H1 (cell line): ENCODE measurements at regions not wholly inside any gene's neighbourhood (a gene's known extent, or its start where the extent isn't known, plus 50 kb on each side); places are given as distances from the start of the nearest gene placed in this dataset.

Source experiments
- CTCF ChIA-PET: fragments of 300-600 bp; sonication (Branson Sonifier 250); formaldehyde crosslinking; loops from one replicate; lab custom pipeline; 2021; ENCODE audit not compliant: partially characterized antibody; lab: Charles Lee
- POLR2A ChIA-PET: fragments of 300-600 bp; sonication (Branson Sonifier 250); formaldehyde crosslinking; loops from one replicate; lab custom pipeline; 2021; ENCODE audit warnings: inconsistent platforms; ENCODE audit not compliant: partially characterized antibody; lab: Charles Lee
- DNase-seq, 2 experiments: peaks; one replicate each; pipeline versions ENCODE4 v3.0.0 to v3.0.0-alpha.2; 2010 to 2022; ENCODE audit warnings: low spot score in 2 of 2, low read depth in 1 of 2, mixed read lengths in 1 of 2
- FAIRE-seq: peaks from 2 replicates; lab custom pipeline; 2011; peaks lifted over from hg19 to GRCh38; lab: Jason Lieb, UNC
- H2AFZ ChIP-seq: 2 replicates; pipeline ENCODE4 v1.8.1; 2012; ENCODE audit warnings: low read length, inconsistent platforms
- H2AK5ac ChIP-seq: 2 replicates; pipeline ENCODE4 v1.6.1; 2013; ENCODE audit warnings: low read depth, low read length
- H2BK120ac ChIP-seq: replicated peaks from 2 replicates; pipeline ENCODE3; 2013; ENCODE audit warnings: low read depth, low read length, inconsistent platforms
- H2BK12ac ChIP-seq: 2 replicates; pipeline ENCODE4 v1.6.1; 2013; ENCODE audit warnings: low read depth, low read length
- H2BK15ac ChIP-seq: 2 replicates; pipeline ENCODE4 v1.6.1; 2013; ENCODE audit warnings: low read length
- H2BK20ac ChIP-seq: 2 replicates; pipeline ENCODE4 v1.6.1; 2013; ENCODE audit warnings: low read length
- H2BK5ac ChIP-seq: 2 replicates; pipeline ENCODE4 v1.6.1; 2013; ENCODE audit warnings: low read depth, low read length
- H3K14ac ChIP-seq: 2 replicates; pipeline ENCODE4 v1.6.1; 2013; ENCODE audit warnings: inconsistent platforms; ENCODE audit not compliant: insufficient read length
- H3K18ac ChIP-seq: 2 replicates; pipeline ENCODE4 v1.6.1; 2013; ENCODE audit warnings: low read length; ENCODE audit errors: extremely low read depth
- H3K23ac ChIP-seq: 2 replicates; pipeline ENCODE4 v1.6.1; 2013; ENCODE audit warnings: inconsistent platforms; ENCODE audit not compliant: insufficient read length
- H3K23me2 ChIP-seq: 2 replicates; pipeline ENCODE4 v1.6.1; 2013; ENCODE audit warnings: low read depth, low read length
- H3K27ac ChIP-seq: 2 replicates; pipeline ENCODE4 v1.6.1; 2011; ENCODE audit warnings: low read depth, low read length, inconsistent platforms
- H3K27me3 ChIP-seq, 4 experiments: replicated peaks in 1 of 4; 1 replicate in 1 of 4; 2 replicates in 3 of 4; pipeline versions ENCODE4 v1.6.1 to v1.8.1; 2011 to 2013; ENCODE audit warnings: low read length in 3 of 4, mild to moderate bottlenecking in 3 of 4, inconsistent platforms in 2 of 4, mixed read lengths in 2 of 4, moderate library complexity in 1 of 4; ENCODE audit not compliant: control insufficient read depth in 3 of 4, insufficient read depth in 3 of 4; ENCODE audit errors: extremely low read depth in 1 of 4
- H3K36me3 ChIP-seq, 4 experiments: 2 replicates each; pipeline versions ENCODE4 v1.6.1 to v1.8.1; 2011 to 2013; ENCODE audit warnings: mild to moderate bottlenecking in 4 of 4, low read length in 3 of 4, moderate library complexity in 2 of 4, control low read depth in 1 of 4, inconsistent platforms in 1 of 4; ENCODE audit not compliant: insufficient read depth in 4 of 4, control insufficient read depth in 2 of 4
- H3K4ac ChIP-seq: replicated peaks from 2 replicates; pipeline ENCODE3; 2013; ENCODE audit warnings: low read length, low read depth, mixed read lengths, inconsistent platforms; ENCODE audit not compliant: insufficient read length
- H3K4me1 ChIP-seq, 4 experiments: replicated peaks in 1 of 4; 1 replicate in 1 of 4; 2 replicates in 3 of 4; pipeline versions ENCODE4 v1.6.1 to v1.8.1; 2011 to 2013; ENCODE audit warnings: low read length in 3 of 4, inconsistent platforms in 2 of 4, mixed read lengths in 1 of 4; ENCODE audit not compliant: insufficient read depth in 4 of 4, control insufficient read depth in 3 of 4
- H3K4me2 ChIP-seq, 2 experiments: 2 replicates each; pipeline versions ENCODE4 v1.6.1 to v1.8.1; 2011 to 2013; ENCODE audit warnings: low read depth in 2 of 2, low read length in 2 of 2, control low read depth in 1 of 2, inconsistent platforms in 1 of 2, mild to moderate bottlenecking in 1 of 2; ENCODE audit not compliant: insufficient read depth in 1 of 2
- H3K4me3 ChIP-seq, 4 experiments: fragments of 200-600, 300-600 bp in 1 of 4; sonication (generic), shearing (Covaris generic), sonication (Bioruptor Twin) in 1 of 4; 2 replicates each; pipeline versions ENCODE4 v1.5.1 to v1.8.1; 2011 to 2016; ENCODE audit warnings: low read length in 4 of 4, low read depth in 3 of 4, control low read depth in 2 of 4, inconsistent platforms in 2 of 4, mild to moderate bottlenecking in 2 of 4, mixed read lengths in 1 of 4, moderate library complexity in 1 of 4; ENCODE audit not compliant: insufficient read depth in 2 of 4; ENCODE audit errors: extremely low read depth in 1 of 4
- H3K56ac ChIP-seq: replicated peaks from 2 replicates; pipeline ENCODE3; 2013; ENCODE audit warnings: low read depth, mild to moderate bottlenecking, mixed read lengths, low read length, inconsistent platforms; ENCODE audit not compliant: insufficient read length
- H3K79me1 ChIP-seq: 2 replicates; pipeline ENCODE4 v1.6.1; 2013; ENCODE audit warnings: low read depth, low read length, control low read depth
- H3K79me2 ChIP-seq, 2 experiments: 2 replicates each; pipeline versions ENCODE4 v1.6.1 to v1.8.1; 2012 to 2013; ENCODE audit warnings: low read length in 2 of 2, mild to moderate bottlenecking in 2 of 2, inconsistent platforms in 1 of 2; ENCODE audit not compliant: insufficient read depth in 2 of 2, control insufficient read depth in 1 of 2
- H3K9ac ChIP-seq, 4 experiments: replicated peaks in 1 of 4; 1 replicate in 1 of 4; 2 replicates in 3 of 4; pipeline versions ENCODE4 v1.6.1 to v1.8.1; 2011 to 2013; ENCODE audit warnings: low read depth in 3 of 4, low read length in 3 of 4, control low read depth in 2 of 4, mild to moderate bottlenecking in 2 of 4, moderate library complexity in 2 of 4, inconsistent platforms in 1 of 4; ENCODE audit errors: extremely low read depth in 1 of 4
- H3K9me3 ChIP-seq, 2 experiments: 2 replicates each; pipeline versions ENCODE4 v1.6.1 to v1.8.1; 2012 to 2013; ENCODE audit warnings: mild to moderate bottlenecking in 2 of 2, moderate library complexity in 2 of 2, control low read depth in 1 of 2, inconsistent platforms in 1 of 2, low read depth in 1 of 2, low read length in 1 of 2, mixed read lengths in 1 of 2; ENCODE audit not compliant: insufficient read depth in 2 of 2
- H4K20me1 ChIP-seq, 2 experiments: replicated peaks in 1 of 2; 2 replicates each; pipeline versions ENCODE3 to v1.8.1; 2011 to 2013; ENCODE audit warnings: inconsistent platforms in 2 of 2, low read length in 2 of 2, mild to moderate bottlenecking in 1 of 2; ENCODE audit not compliant: insufficient read depth in 2 of 2, control insufficient read depth in 1 of 2
- H4K5ac ChIP-seq: 2 replicates; pipeline ENCODE4 v1.6.1; 2013; ENCODE audit warnings: low read length, low read depth, mixed read lengths, inconsistent platforms; ENCODE audit not compliant: insufficient read length
- H4K8ac ChIP-seq: 2 replicates; pipeline ENCODE4 v1.8.0; 2013; ENCODE audit warnings: mild to moderate bottlenecking, moderate library complexity, low read length, inconsistent platforms; ENCODE audit not compliant: insufficient read depth; ENCODE audit errors: extremely low read depth
- H4K91ac ChIP-seq: replicated peaks from 2 replicates; pipeline ENCODE3; 2013; ENCODE audit warnings: low read length, mixed read lengths, inconsistent platforms; ENCODE audit not compliant: insufficient read length
- CTCF ChIP-seq, 3 experiments: IDR thresholded peaks; 1 replicate in 2 of 3; 2 replicates in 1 of 3; pipeline versions ENCODE4 v1.5.1 to v1.6.1; 2011; ENCODE audit warnings: low read length in 3 of 3, mild to moderate bottlenecking in 3 of 3, inconsistent platforms in 2 of 3, low read depth in 1 of 3, moderate library complexity in 1 of 3; ENCODE audit not compliant: insufficient read depth in 1 of 3; ENCODE audit errors: control extremely low read depth in 1 of 3
- HDAC6 ChIP-seq: IDR thresholded peaks from one replicate; pipeline ENCODE4 v1.7.1; 2012; ENCODE audit warnings: low read depth, mild to moderate bottlenecking, inconsistent platforms, low read length, moderate library complexity
- NRF1 ChIP-seq: IDR thresholded peaks from 2 replicates; pipeline ENCODE4 v1.6.1; 2011; ENCODE audit warnings: mild to moderate bottlenecking, low read depth, low read length, improper control_type of control experiment
- POLR2AphosphoS5 ChIP-seq: IDR thresholded peaks from 2 replicates; pipeline ENCODE4 v1.6.1; 2011; ENCODE audit warnings: low read depth, low read length
- SIRT6 ChIP-seq: IDR thresholded peaks from one replicate; pipeline ENCODE4 v1.7.1; 2012; ENCODE audit warnings: low read length, inconsistent platforms
- TCF12 ChIP-seq: IDR thresholded peaks from 2 replicates; pipeline ENCODE4 v1.6.1; 2011; ENCODE audit warnings: low read depth, mild to moderate bottlenecking, low read length
- WGBS, 2 experiments: shearing (Covaris generic) in 1 of 2; methylation state at CpG; one replicate each; pipeline versions ENCODE4 v1.1.6 to v1.1.7; 2013 to 2015; ENCODE audit warnings: low lambda C conversion rate in 2 of 2, mixed read lengths in 2 of 2, inconsistent platforms in 1 of 2, low coverage in 1 of 2, missing lambda C conversion rate in 1 of 2; ENCODE audit not compliant: insufficient replicate concordance in 2 of 2, insufficient coverage in 1 of 2, insufficient read length in 1 of 2; ENCODE audit errors: extremely low coverage in 1 of 2, missing lambda C conversion rate in 1 of 2; 5-methylcytosine and 5-hydroxymethylcytosine counted together
- TF ChIP-seq, protein P1 (sequence below): IDR thresholded peaks from 2 replicates; pipeline ENCODE4 v1.6.1; 2012; ENCODE audit warnings: inconsistent platforms

- Histone ChIP-seq H3K79me2 (no peaks in the 10 kb centered on the region), H4K5ac (no peak overlapping the region), H3K4me3 (no peak overlapping the region), H3K36me3 (no peaks in the 10 kb centered on the region), H3K4ac (no peak overlapping the region), H2AFZ (no peak overlapping the region), H3K56ac (no peak overlapping the region), H3K79me1 (no peaks in the 10 kb centered on the region), H3K9ac (no peak overlapping the region), H3K14ac (no peak overlapping the region), H2BK12ac (no peak overlapping the region), H4K91ac (no peak overlapping the region), H3K18ac (no peak overlapping the region), H3K9me3 (no peaks in the 10 kb centered on the region), H2BK5ac (no peak overlapping the region), H3K23ac (no peak overlapping the region), H2AK5ac (no peak overlapping the region), H2BK120ac (no peak overlapping the region), H3K27me3 (no peaks in the 10 kb centered on the region), H3K23me2 (no peaks in the 10 kb centered on the region), H3K4me2 (no peak overlapping the region), H4K20me1 (no peaks in the 10 kb centered on the region), H2BK15ac (no peak overlapping the region), H4K8ac (no peak overlapping the region), H2BK20ac (no peak overlapping the region), H3K27ac (no peak overlapping the region), H3K4me1 (peaks cover 0 to 2% (median 0%) of the 10 kb centered on the region in 4 experiments; a peak in 1 of 7 replicates)
- CTCF ChIA-PET, result interaction anchor here (1.1 kb wide), 1 partner anchor 143 kb away, joined by 3 read pairs; no protein-coding TSS in a partner anchor
- 82% methylated on average over 2 of the region's 2 CpGs; no CpG with 5 or more reads in 1 of the 2 experiments for WGBS, 2 experiments
- POLR2A ChIA-PET, result interaction anchor here (0.7 kb wide), 1 partner anchor 44 kb away, joined by 3 read pairs; no protein-coding TSS in a partner anchor
- FAIRE-seq (no peak), DNase-seq (no peak)
- no peak for TF ChIP-seq POLR2AphosphoS5
- no peak for TF ChIP-seq NRF1
- no peak for TF ChIP-seq SIRT6
- no peak for TF ChIP-seq HDAC6
- no peak for TF ChIP-seq TCF12
- no peak for TF ChIP-seq CTCF (IDR thresholded peaks at IDR 0.05; ENCODE audit: control extremely low read depth in 1 of 3, insufficient read depth in 1 of 3, low read depth in 1 of 3, low read length in 3 of 3)
- TF ChIP-seq, protein P1, sequence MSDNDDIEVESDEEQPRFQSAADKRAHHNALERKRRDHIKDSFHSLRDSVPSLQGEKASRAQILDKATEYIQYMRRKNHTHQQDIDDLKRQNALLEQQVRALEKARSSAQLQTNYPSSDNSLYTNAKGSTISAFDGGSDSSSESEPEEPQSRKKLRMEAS, result no peak
These were observed 275.3 kb downstream of the INSIG2 start for GRCh38 chr2:118363604-118364003.
